A549 (cell line): ENCODE measurements at regions not wholly inside any gene's neighbourhood (a gene's known extent, or its start where the extent isn't known, plus 50 kb on each side); places are given as distances from the start of the nearest gene placed in this dataset.

Experiments
- ATAC-seq, 2 experiments: fragments of 200-7000 bp in 1 of 2; fragments of >200 bp in 1 of 2; cut with Nextera tagmentation in 1 of 2; cut with Tn5 transposase in 1 of 2; 3 replicates each; pipeline versions ENCODE4 v1.8.0 to v1.9.1; 2018 to 2020; ENCODE audit warnings: mild to moderate bottlenecking in 1 of 2, moderate library complexity in 1 of 2
- CTCF ChIA-PET: fragments of 300-600 bp; sonication (Branson Sonifier 250); formaldehyde crosslinking; extraction: SDS; loops from one replicate; lab custom pipeline; 2021; ENCODE audit warnings: antibody characterized with exemption, inconsistent platforms; lab: Yijun Ruan, JAX
- POLR2A ChIA-PET: fragments of 350-600 bp; formaldehyde crosslinking; extraction: SDS; loops from one replicate; lab custom pipeline; 2021; ENCODE audit warnings: antibody characterized with exemption, inconsistent platforms; lab: Yijun Ruan, JAX
- DNase-seq, 2 experiments: peaks; one replicate each; pipeline versions ENCODE4 v3.0.0 to v3.0.0-alpha.2; 2011 to 2016; ENCODE audit warnings: low read depth in 1 of 2, low spot score in 1 of 2
- FAIRE-seq: peaks from 2 replicates; lab custom pipeline; 2011; peaks lifted over from hg19 to GRCh38; lab: Jason Lieb, UNC
- H3K27ac ChIP-seq, 2 experiments: fragments of >200 bp; sonication (Bioruptor Twin); formaldehyde crosslinking; 3 replicates each; pipeline ENCODE4 v1.5.1; 2016 to 2017
- H3K4me1 ChIP-seq: fragments of >200 bp; sonication (Bioruptor Twin); formaldehyde crosslinking; 3 replicates; pipeline ENCODE4 v1.6.1; 2016
- H3K4me2 ChIP-seq: fragments of >200 bp; sonication (Bioruptor Twin); formaldehyde crosslinking; 3 replicates; pipeline ENCODE4 v1.6.1; 2016
- H3K4me3 ChIP-seq: fragments of >200 bp; sonication (Bioruptor Twin); formaldehyde crosslinking; 3 replicates; pipeline ENCODE4 v1.5.1; 2016
- H3K9me3 ChIP-seq: fragments of >200 bp; sonication (Bioruptor Twin); formaldehyde crosslinking; 3 replicates; pipeline ENCODE4 v1.6.1; 2016
- CBX8 ChIP-seq: fragments of 200-600 bp; sonication (generic); IDR thresholded peaks from 2 replicates; pipeline ENCODE4 v1.6.1; 2016
- ESRRA ChIP-seq: fragments of 150-350 bp; IDR thresholded peaks from 2 replicates; pipeline ENCODE4 v1.6.1; 2014; ENCODE audit warnings: mild to moderate bottlenecking, low read length, borderline replicate concordance
- FOSL2 ChIP-seq, 2 experiments: fragments of 450-650 bp in 1 of 2; fragments of >200 bp in 1 of 2; sonication (Bioruptor Twin) in 1 of 2; formaldehyde crosslinking; IDR thresholded peaks; 2 replicates each; pipeline versions ENCODE4 v1.5.0 to v1.6.1; 2016 to 2020; ENCODE audit warnings: mild to moderate bottlenecking in 1 of 2, moderate library complexity in 1 of 2
- GATA3 ChIP-seq: IDR thresholded peaks from 2 replicates; pipeline ENCODE4 v1.6.1; 2012; ENCODE audit warnings: borderline replicate concordance
- JUNB ChIP-seq: fragments of >200 bp; sonication (Bioruptor Twin); formaldehyde crosslinking; IDR thresholded peaks from 2 replicates; pipeline ENCODE4 v1.6.1; 2016
- KDM1A ChIP-seq: fragments of 200-600 bp; sonication (generic); IDR thresholded peaks from 2 replicates; pipeline ENCODE4 v1.6.1; 2016; ENCODE audit warnings: low read depth, mild to moderate bottlenecking
- MAZ ChIP-seq: fragments of 150-350 bp; IDR thresholded peaks from 2 replicates; pipeline ENCODE4 v1.6.1; 2014; ENCODE audit warnings: antibody characterized with exemption, low read depth, low read length, borderline replicate concordance
- MYC ChIP-seq: IDR thresholded peaks from 2 replicates; pipeline ENCODE4 v1.6.1; 2012; ENCODE audit warnings: mild to moderate bottlenecking, inconsistent platforms, low read length, improper control_type of control experiment, borderline replicate concordance
- POLR2A ChIP-seq: IDR thresholded peaks from 2 replicates; pipeline ENCODE4 v1.6.1; 2012; ENCODE audit warnings: mild to moderate bottlenecking, low read length
- RAD21 ChIP-seq, 2 experiments: fragments of >200 bp in 1 of 2; sonication (Bioruptor Twin) in 1 of 2; formaldehyde crosslinking in 1 of 2; IDR thresholded peaks in 1 of 2; conservative IDR thresholded peaks in 1 of 2; 2 replicates in 1 of 2; 3 replicates in 1 of 2; pipeline ENCODE4 v1.6.1; 2012 to 2018; ENCODE audit warnings: inconsistent platforms in 1 of 2
- RNF2 ChIP-seq: fragments of 200-600 bp; sonication (generic); IDR thresholded peaks from 2 replicates; pipeline ENCODE4 v1.6.1; 2016; ENCODE audit warnings: low read depth, mild to moderate bottlenecking, antibody characterized with exemption, moderate library complexity, borderline replicate concordance
- TFCP2L1 ChIP-seq: fragments of 250-450 bp; sonication (Bioruptor Pico); IDR thresholded peaks from 2 replicates; pipeline ENCODE4 v1.5.0; 2021; ENCODE audit warnings: mild to moderate bottlenecking
- ZFP36 ChIP-seq: fragments of 450-650 bp; IDR thresholded peaks from 2 replicates; pipeline ENCODE4 v1.6.1; 2014; ENCODE audit warnings: borderline replicate concordance; ENCODE audit not compliant: partially characterized antibody
- ZNF302 ChIP-seq: fragments of 250-450 bp; sonication (Bioruptor Pico); IDR thresholded peaks from 2 replicates; pipeline ENCODE4 v1.9.0; 2021; ENCODE audit warnings: inconsistent platforms, mild to moderate bottlenecking, moderate library complexity
- WGBS: methylation state at CpG from one replicate; pipeline ENCODE4 v1.1.6; 2017; ENCODE audit errors: missing lambda C conversion rate; 5-methylcytosine and 5-hydroxymethylcytosine counted together
- TF ChIP-seq, protein P1 (sequence below): fragments of 200-600 bp; sonication (generic); IDR thresholded peaks from 2 replicates; pipeline ENCODE4 v1.6.1; 2016; ENCODE audit warnings: antibody characterized with exemption, mild to moderate bottlenecking, moderate library complexity
- TF ChIP-seq, protein P2 (sequence below): fragments of >200 bp; sonication (Bioruptor Twin); formaldehyde crosslinking; IDR thresholded peaks from 3 replicates; pipeline ENCODE4 v1.5.1; 2016
- TF ChIP-seq, protein P3 (sequence below): fragments of 250-450 bp; sonication (Bioruptor Pico); IDR thresholded peaks from 2 replicates; pipeline ENCODE4 v1.5.0; 2021; ENCODE audit warnings: mild to moderate bottlenecking, moderate library complexity, borderline replicate concordance
- TF ChIP-seq, protein P4 (sequence below): fragments of >200 bp; sonication (Bioruptor Twin); formaldehyde crosslinking; IDR thresholded peaks from 3 replicates; pipeline ENCODE4 v1.6.1; 2016

DNA sequence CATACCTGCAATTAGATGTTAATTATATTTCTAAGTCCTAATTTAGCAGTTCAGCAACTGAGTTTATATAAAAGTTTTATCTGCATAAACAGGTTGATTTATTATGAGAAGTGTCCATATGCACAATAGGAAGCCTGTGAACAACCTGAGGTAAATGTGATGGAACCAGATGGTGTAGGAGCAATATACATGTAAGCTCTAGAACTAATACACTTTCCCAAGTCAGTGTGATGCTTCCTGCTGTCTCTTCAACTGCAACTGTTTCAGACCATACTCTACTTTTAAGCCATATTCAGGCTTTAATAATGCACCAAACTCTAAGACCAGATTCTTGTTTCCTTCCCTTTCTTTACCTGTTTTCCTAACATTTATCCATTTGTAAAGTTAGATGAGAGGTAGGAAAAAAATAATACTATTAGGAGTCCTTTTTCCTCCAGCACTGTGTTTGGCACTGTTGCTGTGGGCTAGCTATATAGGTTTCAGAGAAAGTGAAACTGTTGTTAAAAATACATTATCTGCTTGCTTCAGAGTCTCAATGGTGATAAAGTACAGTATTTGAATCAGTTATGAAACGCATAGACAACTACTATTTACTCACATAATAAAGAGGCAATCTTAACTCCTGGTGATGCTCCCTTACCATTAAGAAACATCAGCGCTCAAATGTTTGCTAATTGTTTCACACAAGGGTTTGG is 1009.3 kb downstream of the GRIK2 start:
- no peak for TF ChIP-seq MYC
- no peak for TF ChIP-seq POLR2A
- no peaks in the 10 kb centered on the region for H3K9me3 ChIP-seq
- ATAC-seq, result no peak
- no peak overlapping the region for H3K4me3 ChIP-seq
- DNase-seq, result no peak
- H3K27ac ChIP-seq, result no peak overlapping the region
- no peaks in the 10 kb centered on the region for H3K4me1 ChIP-seq
- WGBS, result 7% methylated on average over 2 of the region's 2 CpGs
- POLR2A ChIA-PET, result no interaction called here
- CTCF ChIA-PET, result no interaction called here
- no peak overlapping the region for H3K4me2 ChIP-seq
- FAIRE-seq, result no peak

DNA sequence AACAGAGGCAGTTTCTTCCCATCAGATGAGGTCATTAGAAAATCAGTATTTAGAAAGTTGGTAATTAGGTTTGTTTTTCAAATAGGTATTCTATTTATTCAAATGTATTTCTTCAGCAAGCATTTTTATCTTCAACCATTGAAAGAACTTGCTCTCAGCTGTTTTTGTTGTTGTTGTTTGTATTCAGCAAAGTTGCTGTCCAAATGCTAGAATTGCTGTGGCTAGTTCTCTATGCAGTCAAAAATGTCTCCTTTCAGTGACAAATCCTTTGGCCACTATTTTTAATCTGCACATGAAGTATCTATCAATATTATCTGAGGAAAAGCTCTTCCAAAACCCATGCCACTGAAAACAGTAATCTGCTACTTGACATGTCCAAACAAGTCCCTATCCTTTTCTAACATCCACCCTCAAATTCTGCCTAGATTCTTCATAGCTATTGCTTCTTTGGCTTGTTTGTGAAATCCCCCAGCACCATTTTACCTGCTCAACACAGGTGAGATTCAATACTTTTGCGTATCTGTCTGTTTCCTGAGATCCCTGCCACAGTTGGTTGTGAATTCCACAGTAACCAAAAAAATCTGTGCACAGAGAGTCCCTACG is 1005.4 kb downstream of the GRIK2 start:
- ChIA-PET POLR2A (no interaction called here), CTCF (no interaction called here)
- Histone ChIP-seq H3K4me1 (no peaks in the 10 kb centered on the region), H3K27ac (no peak overlapping the region), H3K4me2 (no peak overlapping the region), H3K9me3 (no peaks in the 10 kb centered on the region), H3K4me3 (no peak overlapping the region)
- DNase-seq, result no peak
- no peak for ATAC-seq
- no peak for FAIRE-seq
- TF ChIP-seq CBX8 (no peak), ZNF302 (no peak), MAZ (no peak), FOSL2 (IDR thresholded peaks at IDR 0.05) (no peak), FOSL2 (CRISPR knock-in tag; IDR thresholded peaks at IDR 0.05) (no peak), RNF2 (no peak), RAD21 (conservative IDR thresholded peaks at IDR 0.05 in 1 of 2, IDR thresholded peaks at IDR 0.05 in 1 of 2) (no peak), ZFP36 (no peak), TFCP2L1 (CRISPR knock-in tag) (no peak), JUNB (no peak), ESRRA (no peak), KDM1A (no peak), GATA3 (no peak)
- TF ChIP-seq, protein P1, sequence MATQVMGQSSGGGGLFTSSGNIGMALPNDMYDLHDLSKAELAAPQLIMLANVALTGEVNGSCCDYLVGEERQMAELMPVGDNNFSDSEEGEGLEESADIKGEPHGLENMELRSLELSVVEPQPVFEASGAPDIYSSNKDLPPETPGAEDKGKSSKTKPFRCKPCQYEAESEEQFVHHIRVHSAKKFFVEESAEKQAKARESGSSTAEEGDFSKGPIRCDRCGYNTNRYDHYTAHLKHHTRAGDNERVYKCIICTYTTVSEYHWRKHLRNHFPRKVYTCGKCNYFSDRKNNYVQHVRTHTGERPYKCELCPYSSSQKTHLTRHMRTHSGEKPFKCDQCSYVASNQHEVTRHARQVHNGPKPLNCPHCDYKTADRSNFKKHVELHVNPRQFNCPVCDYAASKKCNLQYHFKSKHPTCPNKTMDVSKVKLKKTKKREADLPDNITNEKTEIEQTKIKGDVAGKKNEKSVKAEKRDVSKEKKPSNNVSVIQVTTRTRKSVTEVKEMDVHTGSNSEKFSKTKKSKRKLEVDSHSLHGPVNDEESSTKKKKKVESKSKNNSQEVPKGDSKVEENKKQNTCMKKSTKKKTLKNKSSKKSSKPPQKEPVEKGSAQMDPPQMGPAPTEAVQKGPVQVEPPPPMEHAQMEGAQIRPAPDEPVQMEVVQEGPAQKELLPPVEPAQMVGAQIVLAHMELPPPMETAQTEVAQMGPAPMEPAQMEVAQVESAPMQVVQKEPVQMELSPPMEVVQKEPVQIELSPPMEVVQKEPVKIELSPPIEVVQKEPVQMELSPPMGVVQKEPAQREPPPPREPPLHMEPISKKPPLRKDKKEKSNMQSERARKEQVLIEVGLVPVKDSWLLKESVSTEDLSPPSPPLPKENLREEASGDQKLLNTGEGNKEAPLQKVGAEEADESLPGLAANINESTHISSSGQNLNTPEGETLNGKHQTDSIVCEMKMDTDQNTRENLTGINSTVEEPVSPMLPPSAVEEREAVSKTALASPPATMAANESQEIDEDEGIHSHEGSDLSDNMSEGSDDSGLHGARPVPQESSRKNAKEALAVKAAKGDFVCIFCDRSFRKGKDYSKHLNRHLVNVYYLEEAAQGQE, result no peak
- TF ChIP-seq, protein P2, sequence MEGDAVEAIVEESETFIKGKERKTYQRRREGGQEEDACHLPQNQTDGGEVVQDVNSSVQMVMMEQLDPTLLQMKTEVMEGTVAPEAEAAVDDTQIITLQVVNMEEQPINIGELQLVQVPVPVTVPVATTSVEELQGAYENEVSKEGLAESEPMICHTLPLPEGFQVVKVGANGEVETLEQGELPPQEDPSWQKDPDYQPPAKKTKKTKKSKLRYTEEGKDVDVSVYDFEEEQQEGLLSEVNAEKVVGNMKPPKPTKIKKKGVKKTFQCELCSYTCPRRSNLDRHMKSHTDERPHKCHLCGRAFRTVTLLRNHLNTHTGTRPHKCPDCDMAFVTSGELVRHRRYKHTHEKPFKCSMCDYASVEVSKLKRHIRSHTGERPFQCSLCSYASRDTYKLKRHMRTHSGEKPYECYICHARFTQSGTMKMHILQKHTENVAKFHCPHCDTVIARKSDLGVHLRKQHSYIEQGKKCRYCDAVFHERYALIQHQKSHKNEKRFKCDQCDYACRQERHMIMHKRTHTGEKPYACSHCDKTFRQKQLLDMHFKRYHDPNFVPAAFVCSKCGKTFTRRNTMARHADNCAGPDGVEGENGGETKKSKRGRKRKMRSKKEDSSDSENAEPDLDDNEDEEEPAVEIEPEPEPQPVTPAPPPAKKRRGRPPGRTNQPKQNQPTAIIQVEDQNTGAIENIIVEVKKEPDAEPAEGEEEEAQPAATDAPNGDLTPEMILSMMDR, result no peak
- TF ChIP-seq, protein P3, sequence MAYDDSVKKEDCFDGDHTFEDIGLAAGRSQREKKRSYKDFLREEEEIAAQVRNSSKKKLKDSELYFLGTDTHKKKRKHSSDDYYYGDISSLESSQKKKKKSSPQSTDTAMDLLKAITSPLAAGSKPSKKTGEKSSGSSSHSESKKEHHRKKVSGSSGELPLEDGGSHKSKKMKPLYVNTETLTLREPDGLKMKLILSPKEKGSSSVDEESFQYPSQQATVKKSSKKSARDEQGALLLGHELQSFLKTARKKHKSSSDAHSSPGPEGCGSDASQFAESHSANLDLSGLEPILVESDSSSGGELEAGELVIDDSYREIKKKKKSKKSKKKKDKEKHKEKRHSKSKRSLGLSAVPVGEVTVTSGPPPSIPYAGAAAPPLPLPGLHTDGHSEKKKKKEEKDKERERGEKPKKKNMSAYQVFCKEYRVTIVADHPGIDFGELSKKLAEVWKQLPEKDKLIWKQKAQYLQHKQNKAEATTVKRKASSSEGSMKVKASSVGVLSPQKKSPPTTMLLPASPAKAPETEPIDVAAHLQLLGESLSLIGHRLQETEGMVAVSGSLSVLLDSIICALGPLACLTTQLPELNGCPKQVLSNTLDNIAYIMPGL (CRISPR knock-in tag), result no peak
- TF ChIP-seq, protein P4, sequence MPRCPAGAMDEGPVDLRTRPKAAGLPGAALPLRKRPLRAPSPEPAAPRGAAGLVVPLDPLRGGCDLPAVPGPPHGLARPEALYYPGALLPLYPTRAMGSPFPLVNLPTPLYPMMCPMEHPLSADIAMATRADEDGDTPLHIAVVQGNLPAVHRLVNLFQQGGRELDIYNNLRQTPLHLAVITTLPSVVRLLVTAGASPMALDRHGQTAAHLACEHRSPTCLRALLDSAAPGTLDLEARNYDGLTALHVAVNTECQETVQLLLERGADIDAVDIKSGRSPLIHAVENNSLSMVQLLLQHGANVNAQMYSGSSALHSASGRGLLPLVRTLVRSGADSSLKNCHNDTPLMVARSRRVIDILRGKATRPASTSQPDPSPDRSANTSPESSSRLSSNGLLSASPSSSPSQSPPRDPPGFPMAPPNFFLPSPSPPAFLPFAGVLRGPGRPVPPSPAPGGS, result no peak
- 26% methylated on average over 2 of the region's 2 CpGs for WGBS
